ENCODE measurements at regions not wholly inside any gene's neighbourhood (a gene's known extent, or its start where the extent isn't known, plus 50 kb on each side); places are given as distances from the start of the nearest gene placed in this dataset.
"Not testable (repeated sequence)": the region's sequence is repeated elsewhere in the genome, so short reads cannot be mapped to it uniquely, and the experiment has no call there.

GRCh38 chr1:87398641-87399040 is 70.0 kb downstream of the LMO4 start:
- DNase-seq, result no peak

GRCh38 chr1:87399264-87399663 is 70.6 kb downstream of the LMO4 start:
- no peak for DNase-seq

GRCh38 chr1:87399701-87400100 is 71.0 kb downstream of the LMO4 start:
- DNase-seq, result no peak

- no peak for DNase-seq
Measured at GRCh38 chr1:87400813-87401212, 72.1 kb downstream of the LMO4 start.

- no peak for DNase-seq
Measured at GRCh38 chr1:87402241-87403002, 73.7 kb downstream of the LMO4 start.

- no peak for DNase-seq
Measured at GRCh38 chr1:87403061-87403820, 74.6 kb downstream of the LMO4 start.

GRCh38 chr1:87404296-87404695 is 75.6 kb downstream of the LMO4 start:
- DNase-seq, result peak; percentile 37

GRCh38 chr1:87408665-87409248 is 80.1 kb downstream of the LMO4 start:
- DNase-seq, result no peak

GRCh38 chr1:87410776-87411480 is 82.2 kb downstream of the LMO4 start:
- no peak for DNase-seq

- DNase-seq, result not testable (repeated sequence)
Measured at GRCh38 chr1:87413846-87414245, 85.2 kb downstream of the LMO4 start.

- no peak for DNase-seq
Measured at GRCh38 chr1:87418048-87418447, 89.4 kb downstream of the LMO4 start.

- DNase-seq, result no peak
Measured at GRCh38 chr1:87421809-87422208, 93.1 kb downstream of the LMO4 start.

- DNase-seq, result no peak
Measured at GRCh38 chr1:87424541-87424940, 95.9 kb downstream of the LMO4 start.

- DNase-seq, result no peak
Measured at GRCh38 chr1:87426463-87427249, 98.0 kb downstream of the LMO4 start.

- DNase-seq, result no peak
Measured at GRCh38 chr1:87428367-87428766, 99.7 kb downstream of the LMO4 start.

- no peak for DNase-seq
Measured at GRCh38 chr1:87428883-87429282, 100.2 kb downstream of the LMO4 start.

- DNase-seq, result no peak
Measured at GRCh38 chr1:87432685-87433084, 104.0 kb downstream of the LMO4 start.

- not testable (repeated sequence) for DNase-seq
Measured at GRCh38 chr1:87433101-87433500, 104.4 kb downstream of the LMO4 start.

- no peak for DNase-seq
Measured at GRCh38 chr1:87435484-87435883, 106.8 kb downstream of the LMO4 start.

- not testable (repeated sequence) for DNase-seq
Measured at GRCh38 chr1:87436115-87436514, 107.4 kb downstream of the LMO4 start.

- no peak for DNase-seq
Measured at GRCh38 chr1:87436534-87436933, 107.9 kb downstream of the LMO4 start.

- DNase-seq, result no peak
Measured at GRCh38 chr1:87437663-87438295, 109.1 kb downstream of the LMO4 start.
